Activated B cell treated with CpG ODN at 0.5 μM for 24 hours (primary cell): ENCODE measurements at regions not wholly inside any gene's neighbourhood (a gene's known extent, or its start where the extent isn't known, plus 50 kb on each side); places are given as distances from the start of the nearest gene placed in this dataset.

Source experiments
- ATAC-seq: fragments of 200-7000 bp; cut with Tn5 transposase; one replicate; pipeline ENCODE4 v1.10.0; 2021; ENCODE audit warnings: low read depth, mild to moderate bottlenecking, moderate library complexity
- CTCF ChIA-PET: fragments of 350-600 bp; sonication (Branson Sonifier 250); formaldehyde crosslinking; loops from one replicate; lab custom pipeline; 2021; ENCODE audit warnings: antibody characterized with exemption; lab: Charles Lee
- POLR2A ChIA-PET: fragments of 350-600 bp; sonication (Branson Sonifier 250); formaldehyde crosslinking; loops from one replicate; lab custom pipeline; 2021; ENCODE audit warnings: antibody characterized with exemption; lab: Charles Lee
- DNase-seq: peaks from one replicate; pipeline ENCODE4 v3.0.0; 2022
- H3K27ac Mint-ChIP-seq: one replicate; pipeline ENCODE4 v1.8.0; 2020; ENCODE audit warnings: mixed read lengths
- H3K27me3 Mint-ChIP-seq: one replicate; pipeline ENCODE4 v1.8.0; 2021; ENCODE audit warnings: mixed read lengths
- H3K36me3 Mint-ChIP-seq: one replicate; pipeline ENCODE4 v1.8.0; 2021; ENCODE audit warnings: low read depth, mixed read lengths
- H3K4me1 Mint-ChIP-seq: one replicate; pipeline ENCODE4 v1.8.0; 2021; ENCODE audit warnings: mixed read lengths
- H3K4me3 Mint-ChIP-seq: one replicate; pipeline ENCODE4 v1.8.0; 2020; ENCODE audit warnings: mild to moderate bottlenecking, mixed read lengths
- H3K9me3 Mint-ChIP-seq: one replicate; pipeline ENCODE4 v1.8.0; 2020; ENCODE audit warnings: mixed read lengths
- intact Hi-C: fragments of 100-400 bp; cut with micrococcal nuclease; formaldehyde crosslinking; loops from one replicate; pipeline ENCODE4 v1.15.1; 2024
- TF ChIP-seq, protein P1 (sequence below): fragments of 200-600 bp; IDR thresholded peaks from one replicate; pipeline ENCODE4 v1.8.0; 2022; ENCODE audit warnings: antibody characterized with exemption, mild to moderate bottlenecking

DNA sequence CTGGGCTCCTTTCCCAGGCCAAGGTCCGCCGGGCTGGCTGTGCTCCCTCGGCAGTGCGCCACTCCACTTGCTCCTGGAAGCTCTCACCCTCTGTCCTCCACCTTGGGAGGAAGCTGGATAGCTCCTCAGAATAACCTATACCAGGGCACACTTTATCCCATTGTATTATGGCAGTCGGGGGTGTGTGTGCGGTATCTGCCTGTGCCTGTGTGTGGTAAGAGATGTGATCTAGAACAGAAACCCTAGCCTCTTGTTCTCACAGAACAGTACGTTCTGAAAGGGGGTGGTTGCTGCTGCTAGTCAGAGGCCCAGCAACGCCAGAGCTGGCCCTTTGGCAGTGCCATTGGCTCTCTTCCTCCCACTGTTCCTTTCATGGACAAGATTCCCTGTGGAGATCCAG, 168.4 kb downstream of the TBXT start:
- POLR2A ChIA-PET = no interaction called here
- TF ChIP-seq, protein P1, sequence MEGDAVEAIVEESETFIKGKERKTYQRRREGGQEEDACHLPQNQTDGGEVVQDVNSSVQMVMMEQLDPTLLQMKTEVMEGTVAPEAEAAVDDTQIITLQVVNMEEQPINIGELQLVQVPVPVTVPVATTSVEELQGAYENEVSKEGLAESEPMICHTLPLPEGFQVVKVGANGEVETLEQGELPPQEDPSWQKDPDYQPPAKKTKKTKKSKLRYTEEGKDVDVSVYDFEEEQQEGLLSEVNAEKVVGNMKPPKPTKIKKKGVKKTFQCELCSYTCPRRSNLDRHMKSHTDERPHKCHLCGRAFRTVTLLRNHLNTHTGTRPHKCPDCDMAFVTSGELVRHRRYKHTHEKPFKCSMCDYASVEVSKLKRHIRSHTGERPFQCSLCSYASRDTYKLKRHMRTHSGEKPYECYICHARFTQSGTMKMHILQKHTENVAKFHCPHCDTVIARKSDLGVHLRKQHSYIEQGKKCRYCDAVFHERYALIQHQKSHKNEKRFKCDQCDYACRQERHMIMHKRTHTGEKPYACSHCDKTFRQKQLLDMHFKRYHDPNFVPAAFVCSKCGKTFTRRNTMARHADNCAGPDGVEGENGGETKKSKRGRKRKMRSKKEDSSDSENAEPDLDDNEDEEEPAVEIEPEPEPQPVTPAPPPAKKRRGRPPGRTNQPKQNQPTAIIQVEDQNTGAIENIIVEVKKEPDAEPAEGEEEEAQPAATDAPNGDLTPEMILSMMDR = no peak

DNA sequence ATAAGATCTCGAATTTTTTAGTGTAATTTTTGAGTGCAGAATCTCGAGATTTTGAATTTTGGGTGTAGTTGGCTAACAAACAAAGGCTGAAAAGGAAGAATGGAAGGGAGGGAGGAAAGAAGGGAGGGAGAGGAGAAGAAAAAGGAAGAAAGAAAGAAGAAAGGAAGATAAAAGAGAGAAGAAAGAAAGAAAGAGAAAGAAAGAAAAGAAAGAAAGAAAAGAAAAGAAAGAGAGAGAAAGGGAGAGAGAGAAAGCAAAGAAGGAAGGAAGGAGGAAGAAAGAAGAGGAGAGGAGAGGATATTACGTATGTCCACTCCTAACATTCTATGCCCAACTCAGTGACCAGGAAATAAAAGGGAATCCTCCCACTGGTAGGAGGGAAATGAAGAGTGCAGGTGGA, 169.6 kb downstream of the TBXT start:
- ATAC-seq = no peak
- POLR2A ChIA-PET = no interaction called here
- Mint-ChIP-seq H3K9me3 (no peaks in the 10 kb centered on the region), H3K36me3 (no peaks in the 10 kb centered on the region), H3K27me3 (peaks cover 14% of the 10 kb centered on the region), H3K4me1 (no peaks in the 10 kb centered on the region), H3K4me3 (no peak overlapping the region), H3K27ac (no peak overlapping the region)
- CTCF ChIA-PET = no interaction called here
- DNase-seq = no peak
- intact Hi-C loops = no loop called here
- TF ChIP-seq, protein P1 = no peak

More for the DNA sequence above, 168.4 kb downstream of the TBXT start:
- H3K4me1 Mint-ChIP-seq = no peaks in the 10 kb centered on the region
- no peaks in the 10 kb centered on the region for H3K9me3 Mint-ChIP-seq
- CTCF ChIA-PET = no interaction called here
- no peak for DNase-seq
- intact Hi-C loops = no loop called here
- H3K36me3 Mint-ChIP-seq = no peaks in the 10 kb centered on the region
- H3K27me3 Mint-ChIP-seq = peaks cover 21% of the 10 kb centered on the region
- H3K4me3 Mint-ChIP-seq = no peak overlapping the region
- no peak for ATAC-seq
- H3K27ac Mint-ChIP-seq = no peak overlapping the region

DNA sequence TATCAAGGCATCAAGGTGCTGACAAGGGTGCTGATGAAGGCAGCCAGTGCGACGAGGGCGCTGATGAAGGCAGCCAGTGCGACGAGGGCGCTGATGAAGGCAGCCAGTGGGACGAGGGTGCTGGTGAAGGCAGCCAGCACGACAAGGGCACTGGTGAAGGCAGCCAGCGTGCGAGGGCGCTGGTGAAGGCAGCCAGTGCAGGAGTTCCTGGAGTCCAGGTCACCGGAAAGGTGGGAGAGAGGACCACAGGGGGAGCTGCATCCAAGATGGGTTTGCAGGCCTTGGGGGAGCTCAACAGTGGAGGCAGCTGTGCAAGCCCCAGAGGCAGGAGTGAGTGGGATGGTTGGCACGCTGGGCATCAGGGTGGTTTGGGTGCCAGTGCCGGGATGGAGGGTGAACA, 176.3 kb downstream of the TBXT start:
- no peak for ATAC-seq
- no peak overlapping the region for H3K4me3 Mint-ChIP-seq
- peaks cover 4% of the 10 kb centered on the region for H3K4me1 Mint-ChIP-seq

DNA sequence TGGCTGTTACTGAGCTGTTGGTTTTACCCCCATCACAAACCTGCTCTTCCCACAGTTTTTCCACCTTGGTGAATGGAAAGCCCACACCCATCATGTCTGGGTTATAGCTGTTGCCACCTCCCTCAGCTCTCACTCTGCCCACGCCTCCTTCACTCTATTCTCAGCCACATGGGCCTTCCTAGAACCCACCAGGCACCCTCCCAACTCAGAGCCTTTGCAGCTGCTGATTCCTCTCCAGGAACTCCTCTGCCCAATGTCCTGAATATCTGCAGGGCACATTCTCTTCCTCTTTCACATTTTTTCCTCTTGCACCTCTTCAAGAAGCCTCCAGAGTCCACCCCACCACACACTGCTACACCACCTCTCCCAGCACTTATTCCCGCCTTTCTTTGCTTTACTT, 177.4 kb downstream of the TBXT start:
- Mint-ChIP-seq H3K27me3 (peaks cover 39% of the 10 kb centered on the region), H3K4me1 (peaks cover 4% of the 10 kb centered on the region), H3K27ac (no peak overlapping the region), H3K36me3 (no peaks in the 10 kb centered on the region), H3K9me3 (no peaks in the 10 kb centered on the region), H3K4me3 (no peak overlapping the region)
- TF ChIP-seq, protein P1 = no peak
- POLR2A ChIA-PET = no interaction called here
- CTCF ChIA-PET = no interaction called here
- intact Hi-C loops = no loop called here
- ATAC-seq (no peak), DNase-seq (no peak)

More for the DNA sequence above, 176.3 kb downstream of the TBXT start:
- CTCF ChIA-PET = no interaction called here
- TF ChIP-seq, protein P1 = no peak
- H3K27ac Mint-ChIP-seq = no peak overlapping the region
- peaks cover 36% of the 10 kb centered on the region for H3K27me3 Mint-ChIP-seq
- POLR2A ChIA-PET = no interaction called here
- H3K9me3 Mint-ChIP-seq = no peaks in the 10 kb centered on the region
- no peak for DNase-seq
- intact Hi-C loops = no loop called here
- no peaks in the 10 kb centered on the region for H3K36me3 Mint-ChIP-seq

DNA sequence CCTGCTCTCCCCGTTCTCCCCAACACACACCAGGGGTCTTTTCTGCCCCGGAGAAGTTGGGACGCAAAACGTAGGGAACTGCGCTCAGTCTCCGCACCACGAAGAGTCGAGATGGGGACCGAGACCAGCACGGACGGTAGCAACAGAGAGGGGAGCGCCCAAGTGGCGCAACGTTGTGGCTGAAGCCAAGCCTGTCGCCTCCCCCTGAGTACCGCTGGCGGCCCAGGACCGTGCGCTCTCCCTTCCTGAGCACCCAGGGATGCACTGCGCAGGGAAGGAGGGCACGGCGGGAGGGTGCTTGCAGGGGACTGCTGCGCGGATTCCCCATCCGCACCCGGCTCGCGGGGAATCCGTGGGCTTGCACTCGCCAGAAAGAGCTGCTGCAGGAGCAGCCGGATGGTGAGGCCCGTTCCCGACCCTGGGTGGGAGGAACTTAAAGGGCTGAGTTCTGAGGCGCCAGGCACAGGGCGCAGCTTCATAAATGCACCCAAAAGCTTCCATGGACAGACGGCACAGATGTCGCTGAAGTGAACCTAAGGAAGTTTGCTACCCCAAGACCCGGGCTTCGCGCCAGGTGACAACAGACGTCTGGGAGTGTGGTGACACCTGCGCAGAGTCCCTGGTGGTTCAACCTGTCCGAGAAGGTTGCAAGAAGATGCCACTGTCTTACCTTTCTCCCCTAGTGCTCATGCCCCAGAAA, 178.7 kb downstream of the TBXT start:
- Mint-ChIP-seq H3K9me3 (no peaks in the 10 kb centered on the region), H3K27ac (no peak overlapping the region), H3K27me3 (peaks cover 45% of the 10 kb centered on the region), H3K36me3 (no peaks in the 10 kb centered on the region), H3K4me1 (peaks cover 4% of the 10 kb centered on the region), H3K4me3 (no peak overlapping the region)
- TF ChIP-seq, protein P1 = no peak
- POLR2A ChIA-PET = no interaction called here
- DNase-seq (no peak), ATAC-seq (no peak)
- intact Hi-C loops = no loop called here
- CTCF ChIA-PET = interaction anchor here (0.5 kb wide), 1 partner anchor 110 kb away, joined by 3 read pairs; no protein-coding TSS in a partner anchor
